Activated T-helper 2 cell treated with anti-CD3 and anti-CD28 coated beads, Interferon-gamma antibody, Interleukin-2, Interleukin-4, amounts not matched to agents 10 μg/mL and 5 μg/mL and 100 μg/mL, durations not matched to agents 14 hours and 24 hours and 36 hours (primary cell): ENCODE measurements at regions not wholly inside any gene's neighbourhood (a gene's known extent, or its start where the extent isn't known, plus 50 kb on each side); places are given as distances from the start of the nearest gene placed in this dataset.
"Not testable (repeated sequence)": the region's sequence is repeated elsewhere in the genome, so short reads cannot be mapped to it uniquely, and the experiment has no call there.

Source experiments
- DNase-seq: peaks from one replicate; pipeline ENCODE4 v3.0.0; 2021; ENCODE audit warnings: low spot score
- H3K27ac Mint-ChIP-seq: one replicate; pipeline ENCODE4 v1.8.0; 2021; ENCODE audit warnings: mixed read lengths
- H3K27me3 Mint-ChIP-seq: one replicate; pipeline ENCODE4 v1.8.0; 2021; ENCODE audit warnings: low read depth, mixed read lengths
- H3K36me3 Mint-ChIP-seq: one replicate; pipeline ENCODE4 v1.8.0; 2021; ENCODE audit warnings: low read depth, mixed read lengths
- H3K4me1 Mint-ChIP-seq: one replicate; pipeline ENCODE4 v1.8.0; 2021; ENCODE audit warnings: low read depth, mixed read lengths
- H3K4me3 Mint-ChIP-seq: one replicate; pipeline ENCODE4 v1.8.0; 2021; ENCODE audit warnings: low read depth, mild to moderate bottlenecking, moderate library complexity, mixed read lengths
- H3K9me3 Mint-ChIP-seq: one replicate; pipeline ENCODE4 v1.8.0; 2021; ENCODE audit warnings: mixed read lengths
- intact Hi-C: fragments of 100-400 bp; cut with micrococcal nuclease; formaldehyde crosslinking; loops from one replicate; pipeline ENCODE4 v1.15.1; 2023

GRCh38 chr14:84273181-84273580 is 1256.8 kb upstream of the FLRT2 start:
- Mint-ChIP-seq H3K4me3 (no peak overlapping the region), H3K36me3 (no peaks in the 10 kb centered on the region), H3K27me3 (no peaks in the 10 kb centered on the region), H3K4me1 (no peaks in the 10 kb centered on the region), H3K27ac (no peak overlapping the region), H3K9me3 (peaks cover 18% of the 10 kb centered on the region)
- no peak for DNase-seq
- intact Hi-C loops: no loop called here

GRCh38 chr14:84282618-84283017 is 1247.3 kb upstream of the FLRT2 start:
- Mint-ChIP-seq H3K4me3 (no peak overlapping the region), H3K36me3 (no peaks in the 10 kb centered on the region), H3K4me1 (no peaks in the 10 kb centered on the region), H3K9me3 (peaks cover 22% of the 10 kb centered on the region), H3K27ac (no peak overlapping the region), H3K27me3 (no peaks in the 10 kb centered on the region)
- intact Hi-C loops: no loop called here
- no peak for DNase-seq

DNA sequence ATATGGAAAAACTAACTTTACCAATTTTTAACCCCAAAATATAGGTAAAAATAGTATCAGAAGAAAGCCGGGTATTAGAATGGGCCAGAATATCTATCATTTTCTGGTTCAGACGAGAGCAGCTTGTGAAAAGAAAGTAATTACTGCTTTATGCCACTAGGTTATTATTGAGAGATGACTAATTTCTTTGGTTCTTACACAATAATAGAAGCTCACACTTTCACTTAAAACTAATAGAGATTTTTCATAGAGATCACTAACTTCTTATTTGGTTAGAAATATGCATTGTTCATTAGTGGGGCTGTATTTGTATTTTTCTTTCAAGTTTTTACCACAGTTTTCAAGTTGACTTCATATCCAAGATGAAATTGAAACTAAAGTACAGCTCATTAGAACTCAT is 1241.2 kb upstream of the FLRT2 start:
- no peak overlapping the region for H3K4me3 Mint-ChIP-seq
- DNase-seq: no peak
- intact Hi-C loops: no loop called here
- no peaks in the 10 kb centered on the region for H3K36me3 Mint-ChIP-seq
- H3K27me3 Mint-ChIP-seq: no peaks in the 10 kb centered on the region
- H3K4me1 Mint-ChIP-seq: no peaks in the 10 kb centered on the region
- no peak overlapping the region for H3K27ac Mint-ChIP-seq
- H3K9me3 Mint-ChIP-seq: peaks cover 30% of the 10 kb centered on the region

GRCh38 chr14:84298663-84299195 is 1231.2 kb upstream of the FLRT2 start:
- H3K4me1 Mint-ChIP-seq: no peaks in the 10 kb centered on the region
- no peak for DNase-seq
- intact Hi-C loops: no loop called here
- no peak overlapping the region for H3K27ac Mint-ChIP-seq
- peaks cover 16% of the 10 kb centered on the region for H3K9me3 Mint-ChIP-seq
- H3K4me3 Mint-ChIP-seq: no peak overlapping the region
- H3K27me3 Mint-ChIP-seq: no peaks in the 10 kb centered on the region
- no peaks in the 10 kb centered on the region for H3K36me3 Mint-ChIP-seq

GRCh38 chr14:84303140-84303539 is 1226.8 kb upstream of the FLRT2 start:
- H3K27ac Mint-ChIP-seq: no peak overlapping the region
- intact Hi-C loops: no loop called here
- no peak overlapping the region for H3K4me3 Mint-ChIP-seq
- H3K27me3 Mint-ChIP-seq: no peaks in the 10 kb centered on the region
- H3K9me3 Mint-ChIP-seq: peaks cover 43% of the 10 kb centered on the region
- H3K36me3 Mint-ChIP-seq: no peaks in the 10 kb centered on the region
- no peaks in the 10 kb centered on the region for H3K4me1 Mint-ChIP-seq
- DNase-seq: no peak

DNA sequence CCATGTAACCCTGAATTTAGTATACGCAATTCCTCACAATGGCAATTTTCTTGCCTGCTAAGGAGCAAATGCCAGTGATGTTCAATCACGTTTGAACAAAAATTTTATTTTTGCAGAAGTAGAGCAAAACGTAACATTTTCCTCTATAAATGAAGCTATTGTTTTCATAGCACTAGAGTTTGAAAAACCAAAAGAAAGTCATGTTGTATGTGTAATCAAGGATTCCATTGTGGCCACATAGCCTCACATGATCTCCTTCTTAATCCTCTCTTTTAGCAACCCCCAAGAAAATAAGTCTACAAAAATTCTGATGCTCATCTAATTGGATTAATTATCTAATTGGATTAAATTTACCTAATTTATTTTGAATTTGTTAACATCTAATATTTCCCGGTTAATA is 1217.4 kb upstream of the FLRT2 start:
- Mint-ChIP-seq H3K36me3 (no peaks in the 10 kb centered on the region), H3K9me3 (peaks cover 59% of the 10 kb centered on the region), H3K27me3 (no peaks in the 10 kb centered on the region), H3K27ac (no peak overlapping the region), H3K4me1 (no peaks in the 10 kb centered on the region), H3K4me3 (no peak overlapping the region)
- intact Hi-C loops: no loop called here
- DNase-seq: no peak

- H3K27me3 Mint-ChIP-seq: no peaks in the 10 kb centered on the region
- no peaks in the 10 kb centered on the region for H3K4me1 Mint-ChIP-seq
- no peak overlapping the region for H3K4me3 Mint-ChIP-seq
- H3K9me3 Mint-ChIP-seq: peaks cover 61% of the 10 kb centered on the region
- no peaks in the 10 kb centered on the region for H3K36me3 Mint-ChIP-seq
- no peak overlapping the region for H3K27ac Mint-ChIP-seq
- no peak for DNase-seq
- intact Hi-C loops: no loop called here
Measured at GRCh38 chr14:84323450-84323849, 1206.5 kb upstream of the FLRT2 start.

GRCh38 chr14:84323978-84324377 is 1206.0 kb upstream of the FLRT2 start:
- Mint-ChIP-seq H3K27ac (no peak overlapping the region), H3K9me3 (peaks cover 66% of the 10 kb centered on the region), H3K27me3 (no peaks in the 10 kb centered on the region), H3K4me3 (no peak overlapping the region), H3K4me1 (no peaks in the 10 kb centered on the region), H3K36me3 (no peaks in the 10 kb centered on the region)
- intact Hi-C loops: no loop called here
- DNase-seq: no peak

DNA sequence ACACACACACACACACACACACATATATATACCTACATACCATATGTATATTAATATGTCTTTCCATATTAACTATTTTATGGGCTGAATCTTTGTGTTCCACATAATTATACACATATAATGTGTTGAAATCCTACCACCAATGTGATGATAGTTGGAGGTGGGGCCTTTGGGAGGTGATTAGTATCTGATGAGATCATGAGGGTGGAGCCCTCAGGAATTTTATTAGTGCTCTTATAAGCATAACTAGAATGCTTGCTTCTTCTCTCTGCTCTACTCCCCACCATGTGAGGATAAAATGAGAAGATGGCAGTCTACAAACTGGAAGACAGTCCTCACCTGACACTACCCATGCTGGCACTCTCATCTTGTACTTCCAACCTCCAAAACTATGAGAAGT is 1193.5 kb upstream of the FLRT2 start:
- intact Hi-C loops: no loop called here
- H3K9me3 Mint-ChIP-seq: peaks cover 38% of the 10 kb centered on the region
- no peaks in the 10 kb centered on the region for H3K36me3 Mint-ChIP-seq
- no peak overlapping the region for H3K4me3 Mint-ChIP-seq
- H3K4me1 Mint-ChIP-seq: no peaks in the 10 kb centered on the region
- no peak overlapping the region for H3K27ac Mint-ChIP-seq
- no peaks in the 10 kb centered on the region for H3K27me3 Mint-ChIP-seq
- no peak for DNase-seq

DNA sequence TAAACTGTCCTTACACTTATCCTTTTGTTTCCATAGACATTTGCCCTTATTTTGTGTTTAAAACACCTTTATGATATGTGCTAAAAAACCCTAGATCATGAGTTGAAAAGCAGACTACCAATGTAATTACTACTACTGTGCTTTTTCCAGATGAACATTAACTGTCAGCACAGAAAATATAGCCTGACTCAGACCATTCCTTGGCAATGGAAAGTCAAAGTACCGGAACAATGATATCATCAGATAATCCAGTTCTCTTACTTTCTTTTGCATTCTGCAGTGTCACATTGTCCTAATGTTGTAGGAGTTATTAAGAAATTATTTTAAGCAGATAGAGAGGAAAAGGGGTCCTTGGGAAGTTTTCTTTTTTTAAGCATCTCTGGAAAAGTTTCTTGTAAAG is 1189.0 kb upstream of the FLRT2 start:
- H3K36me3 Mint-ChIP-seq: no peaks in the 10 kb centered on the region
- no peak overlapping the region for H3K4me3 Mint-ChIP-seq
- no peaks in the 10 kb centered on the region for H3K4me1 Mint-ChIP-seq
- no peaks in the 10 kb centered on the region for H3K27me3 Mint-ChIP-seq
- DNase-seq: no peak
- peaks cover 24% of the 10 kb centered on the region for H3K9me3 Mint-ChIP-seq
- no peak overlapping the region for H3K27ac Mint-ChIP-seq
- intact Hi-C loops: no loop called here

GRCh38 chr14:84341867-84342266 is 1188.1 kb upstream of the FLRT2 start:
- H3K27me3 Mint-ChIP-seq, H3K36me3 Mint-ChIP-seq, H3K27ac Mint-ChIP-seq, intact Hi-C loops, H3K4me1 Mint-ChIP-seq, H3K4me3 Mint-ChIP-seq, DNase-seq: not testable (repeated sequence)
- H3K9me3 Mint-ChIP-seq: peaks cover 30% of the 10 kb centered on the region

DNA sequence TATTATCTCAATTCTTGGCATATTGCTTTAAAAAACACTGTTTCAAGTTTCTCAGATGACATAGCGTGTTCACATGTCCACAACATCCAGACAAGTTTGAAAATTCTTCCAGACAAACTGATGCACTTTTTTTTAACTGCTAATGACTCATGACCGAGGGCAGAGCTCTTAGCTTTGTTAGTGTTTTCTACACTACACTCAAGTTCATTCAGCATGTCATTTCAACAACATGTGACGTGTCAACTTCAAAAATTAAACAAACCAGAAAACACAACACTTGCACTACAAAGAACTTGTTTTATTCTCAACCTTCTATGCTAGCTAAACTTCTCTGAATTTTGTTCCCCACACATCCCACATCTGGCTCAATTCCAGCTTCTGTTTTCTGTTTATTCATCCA is 1186.3 kb upstream of the FLRT2 start:
- Mint-ChIP-seq H3K9me3 (peaks cover 33% of the 10 kb centered on the region), H3K27me3 (no peaks in the 10 kb centered on the region), H3K27ac (no peak overlapping the region), H3K36me3 (no peaks in the 10 kb centered on the region), H3K4me3 (no peak overlapping the region), H3K4me1 (no peaks in the 10 kb centered on the region)
- intact Hi-C loops: no loop called here
- no peak for DNase-seq

GRCh38 chr14:84351646-84352045 is 1178.3 kb upstream of the FLRT2 start:
- Mint-ChIP-seq H3K27me3 (no peaks in the 10 kb centered on the region), H3K4me1 (no peaks in the 10 kb centered on the region), H3K4me3 (no peak overlapping the region), H3K9me3 (peaks cover 60% of the 10 kb centered on the region), H3K36me3 (no peaks in the 10 kb centered on the region), H3K27ac (no peak overlapping the region)
- intact Hi-C loops: no loop called here
- DNase-seq: no peak

DNA sequence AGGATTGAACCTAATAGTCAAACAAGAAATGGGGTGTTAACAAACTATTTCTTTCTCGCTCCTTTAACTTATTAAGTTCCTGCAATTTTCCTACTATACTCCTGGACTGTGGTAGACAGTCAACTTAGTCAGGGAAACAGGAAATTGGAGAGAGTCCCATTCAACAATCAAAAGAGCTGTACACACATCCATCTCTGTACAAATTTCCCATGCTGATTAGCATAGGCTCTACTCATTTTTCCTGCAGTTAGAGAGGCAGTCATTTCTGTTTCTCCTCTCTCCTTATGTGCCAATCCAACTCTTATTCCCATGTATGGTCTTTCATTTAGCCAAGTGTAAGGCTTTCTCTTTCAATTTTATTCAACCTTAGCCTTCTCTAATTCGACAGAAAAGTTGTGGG is 1168.5 kb upstream of the FLRT2 start:
- intact Hi-C loops: no loop called here
- Mint-ChIP-seq H3K4me1 (no peaks in the 10 kb centered on the region), H3K27me3 (no peaks in the 10 kb centered on the region), H3K36me3 (no peaks in the 10 kb centered on the region), H3K9me3 (peaks cover 53% of the 10 kb centered on the region), H3K4me3 (no peak overlapping the region), H3K27ac (no peak overlapping the region)
- DNase-seq: no peak
